ENCODE measurements at regions not wholly inside any gene's neighbourhood (a gene's known extent, or its start where the extent isn't known, plus 50 kb on each side); places are given as distances from the start of the nearest gene placed in this dataset.

DNA sequence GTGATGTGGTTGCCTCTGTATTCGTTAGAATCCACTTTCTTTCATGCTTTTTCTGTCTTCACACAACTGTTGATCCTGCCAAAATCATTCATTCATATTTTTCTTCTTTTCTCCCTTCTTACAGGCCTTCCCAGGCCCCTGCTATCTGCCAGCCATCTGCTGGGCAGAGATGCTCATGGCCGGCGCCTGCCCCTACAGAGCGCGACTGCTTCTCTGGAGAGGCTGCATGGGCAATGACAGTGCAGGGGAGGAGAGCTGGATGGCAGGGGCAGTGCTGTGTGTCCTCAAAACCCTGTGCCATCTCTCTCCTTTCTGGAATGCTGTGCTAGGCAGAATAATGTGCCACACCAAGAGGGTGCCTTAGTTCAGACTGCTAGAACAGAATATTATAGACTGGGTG lies 125.2 kb downstream of the INHBB start:
- TF ChIP-seq, protein P1, sequence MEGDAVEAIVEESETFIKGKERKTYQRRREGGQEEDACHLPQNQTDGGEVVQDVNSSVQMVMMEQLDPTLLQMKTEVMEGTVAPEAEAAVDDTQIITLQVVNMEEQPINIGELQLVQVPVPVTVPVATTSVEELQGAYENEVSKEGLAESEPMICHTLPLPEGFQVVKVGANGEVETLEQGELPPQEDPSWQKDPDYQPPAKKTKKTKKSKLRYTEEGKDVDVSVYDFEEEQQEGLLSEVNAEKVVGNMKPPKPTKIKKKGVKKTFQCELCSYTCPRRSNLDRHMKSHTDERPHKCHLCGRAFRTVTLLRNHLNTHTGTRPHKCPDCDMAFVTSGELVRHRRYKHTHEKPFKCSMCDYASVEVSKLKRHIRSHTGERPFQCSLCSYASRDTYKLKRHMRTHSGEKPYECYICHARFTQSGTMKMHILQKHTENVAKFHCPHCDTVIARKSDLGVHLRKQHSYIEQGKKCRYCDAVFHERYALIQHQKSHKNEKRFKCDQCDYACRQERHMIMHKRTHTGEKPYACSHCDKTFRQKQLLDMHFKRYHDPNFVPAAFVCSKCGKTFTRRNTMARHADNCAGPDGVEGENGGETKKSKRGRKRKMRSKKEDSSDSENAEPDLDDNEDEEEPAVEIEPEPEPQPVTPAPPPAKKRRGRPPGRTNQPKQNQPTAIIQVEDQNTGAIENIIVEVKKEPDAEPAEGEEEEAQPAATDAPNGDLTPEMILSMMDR (IDR thresholded peaks at IDR 0.05), result no peak
- TF ChIP-seq POLR2A (IDR thresholded peaks at IDR 0.05) (no peak), POLR2AphosphoS5 (IDR thresholded peaks at IDR 0.05) (no peak)

Data from gastroesophageal sphincter (tissue), 3 donors.